HG03571 (cell line): ENCODE measurements at regions not wholly inside any gene's neighbourhood (a gene's known extent, or its start where the extent isn't known, plus 50 kb on each side); places are given as distances from the start of the nearest gene placed in this dataset.
"Not testable (repeated sequence)": the region's sequence is repeated elsewhere in the genome, so short reads cannot be mapped to it uniquely, and the experiment has no call there.

ENCODE experiments used
- ATAC-seq: cut with Tn5 transposase; IDR thresholded peaks from one replicate; pipeline ENCODE4 v1.9.1; 2021; ENCODE audit not compliant: unreplicated experiment

DNA sequence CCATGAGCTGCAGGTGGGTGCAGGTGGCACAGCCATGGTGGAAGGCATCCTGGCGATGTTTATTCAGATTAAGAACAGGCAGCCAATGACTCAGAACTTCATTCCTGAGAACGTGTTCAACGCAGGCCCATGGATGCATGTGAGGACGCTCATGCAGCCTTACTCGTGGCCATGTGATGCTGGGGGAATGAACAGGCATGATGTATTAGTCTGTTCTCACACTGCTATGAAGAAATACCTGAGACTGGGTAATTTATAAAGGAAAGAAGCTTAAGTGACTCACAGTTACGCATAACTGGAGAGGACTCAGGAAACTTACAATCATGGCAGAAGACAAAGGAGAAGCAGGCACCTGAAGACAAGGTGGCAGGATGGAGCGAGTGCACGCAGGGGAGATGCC lies 146.6 kb downstream of the RNASET2 start:
- no peak for ATAC-seq

DNA sequence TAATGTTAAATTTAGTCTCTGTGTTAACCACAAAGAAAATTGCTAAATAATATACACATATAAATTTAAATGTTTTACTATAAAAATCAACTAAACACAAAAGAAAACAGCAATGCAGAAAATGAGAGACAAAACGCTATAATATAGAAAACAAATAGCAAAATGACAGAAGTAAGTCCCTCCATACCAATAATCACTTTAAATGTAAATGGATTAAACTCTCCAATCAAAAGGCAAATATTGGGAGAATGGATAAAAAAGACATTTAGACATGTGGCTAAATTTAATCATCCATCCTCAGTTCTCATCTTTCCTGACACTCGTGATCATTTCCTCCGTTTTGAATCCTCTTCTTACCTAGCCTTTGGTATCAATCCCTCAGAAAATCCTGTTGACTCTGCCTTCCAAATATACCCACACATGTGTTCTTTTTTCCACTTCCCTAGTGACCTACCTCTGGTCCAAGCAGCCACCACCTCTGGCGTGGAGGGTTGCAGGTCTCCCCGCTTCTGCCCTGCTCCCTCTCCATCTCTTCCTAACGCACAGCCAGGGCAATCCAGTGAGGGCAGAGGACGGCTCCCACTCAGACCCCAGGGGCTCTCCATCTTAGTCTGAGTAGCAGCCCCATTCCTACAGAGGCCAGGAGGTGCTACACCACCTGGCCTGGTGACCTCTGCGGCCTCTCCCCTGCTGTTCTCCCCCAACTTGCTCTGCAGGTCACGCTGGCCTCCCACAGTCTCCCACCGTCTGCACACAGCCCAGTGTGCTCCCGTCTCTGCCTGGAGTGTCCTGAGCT lies 149.2 kb downstream of the RNASET2 start:
- no peak for ATAC-seq

DNA sequence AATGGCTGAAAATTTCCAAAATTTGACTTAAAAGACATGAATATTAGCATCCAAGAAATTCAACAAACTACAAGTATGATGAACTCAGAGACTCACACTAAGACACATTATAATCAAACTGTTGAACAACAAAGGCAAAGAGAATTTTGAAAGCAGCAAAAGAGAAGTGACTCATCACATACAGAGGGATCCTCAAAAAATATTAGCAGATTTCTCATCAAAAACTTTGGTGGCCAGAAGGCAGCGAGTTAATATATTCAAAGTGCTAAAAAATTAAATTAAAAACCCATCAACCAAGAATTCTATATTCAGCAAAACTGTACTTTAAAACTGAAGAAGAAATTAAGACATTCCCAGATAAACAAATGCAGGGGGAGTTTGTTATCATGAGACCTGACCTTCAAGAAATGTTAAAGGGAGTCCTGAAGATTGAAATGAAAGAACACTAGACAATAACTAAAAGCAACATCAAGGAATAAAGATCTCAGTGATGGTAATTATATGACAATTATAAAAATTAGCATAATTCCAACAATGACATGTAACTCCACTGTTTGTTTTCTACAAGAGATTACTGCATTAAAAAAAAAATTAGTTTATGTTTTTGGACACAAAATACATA lies 150.0 kb downstream of the RNASET2 start:
- ATAC-seq: no peak

DNA sequence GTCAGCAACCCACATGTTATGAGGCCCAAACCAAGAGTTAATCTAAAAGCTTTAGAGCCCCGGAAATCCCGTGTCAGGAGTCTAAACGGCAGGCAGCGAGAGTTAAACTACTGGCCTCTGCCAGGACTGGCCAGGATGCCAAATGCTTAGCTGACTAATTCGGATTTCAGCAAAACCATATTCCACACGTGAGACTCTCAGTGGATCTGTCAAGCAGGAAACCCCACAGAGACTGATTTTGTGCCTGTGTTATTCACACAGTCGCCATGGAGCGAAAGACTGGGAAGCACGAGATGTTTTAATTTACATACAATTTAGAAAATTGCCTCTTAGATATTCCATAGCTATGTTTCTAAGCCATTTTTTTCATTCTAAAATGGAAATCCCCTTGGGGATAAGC lies 152.9 kb downstream of the RNASET2 start:
- ATAC-seq: no peak

- no peak for ATAC-seq
Observed at GRCh38 chr6:166802401-166802800, 153.9 kb downstream of the RNASET2 start.

- no peak for ATAC-seq
Observed at GRCh38 chr6:166800137-166800536, 156.2 kb downstream of the RNASET2 start.

DNA sequence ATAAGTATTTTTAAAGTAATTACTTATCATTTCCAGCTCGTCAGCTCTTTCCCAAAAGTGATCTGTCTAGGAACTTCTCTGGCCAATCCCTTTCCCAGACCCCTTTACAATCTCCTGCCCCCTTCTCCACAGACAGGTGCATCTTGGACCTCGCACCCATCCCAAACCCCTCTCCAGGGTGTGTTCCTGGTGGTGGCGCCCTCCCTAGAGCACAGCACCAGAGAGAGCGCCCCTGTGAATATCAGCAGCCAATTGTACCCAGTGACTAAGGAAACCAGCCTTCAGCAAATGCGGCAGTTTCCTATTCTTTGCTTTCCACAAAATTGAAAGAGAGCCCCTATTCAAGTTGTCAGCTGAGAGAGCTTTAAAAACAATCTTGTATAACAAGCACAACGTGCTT lies 157.7 kb downstream of the RNASET2 start:
- no peak for ATAC-seq

DNA sequence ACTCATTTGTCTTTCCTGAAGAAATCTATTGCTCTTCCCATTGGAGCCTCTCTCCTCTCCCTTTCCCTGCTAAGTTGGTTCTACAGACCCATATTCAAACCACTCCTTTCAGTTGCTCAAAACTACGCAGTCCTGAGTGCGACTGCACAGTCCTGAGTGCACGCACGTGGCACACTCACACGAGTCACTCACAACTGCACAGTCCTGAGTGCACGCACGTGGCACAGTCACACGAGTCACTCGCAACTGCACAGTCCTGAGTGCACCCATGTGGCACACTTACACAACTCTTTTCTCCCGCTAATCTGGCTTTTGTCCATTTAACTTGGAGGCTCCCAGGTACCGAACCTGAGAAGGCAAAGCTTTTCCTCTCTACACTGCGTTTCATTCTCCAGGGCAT lies 159.7 kb downstream of the RNASET2 start:
- ATAC-seq: no peak

DNA sequence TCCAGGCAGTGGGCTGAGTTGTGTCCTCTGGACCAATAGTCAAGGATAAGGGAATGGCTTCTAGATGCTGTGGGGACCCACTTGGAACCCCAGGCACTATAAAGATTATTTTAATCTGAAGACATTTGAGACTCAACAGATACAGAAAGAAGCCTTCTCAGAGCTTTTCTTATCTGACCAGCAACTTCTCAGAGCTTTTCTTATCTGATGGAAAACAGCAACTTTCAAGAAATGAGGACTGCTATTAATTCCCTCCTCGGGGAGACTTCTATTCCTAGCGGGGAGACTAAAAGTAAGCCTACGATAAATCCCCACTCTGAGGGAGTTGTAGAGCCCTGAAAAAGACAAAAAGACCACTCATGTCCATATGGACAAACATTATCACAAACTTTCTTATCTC lies 160.5 kb downstream of the RNASET2 start:
- ATAC-seq: no peak

- ATAC-seq: not testable (repeated sequence)
Observed at GRCh38 chr6:166790808-166791207, 163.8 kb upstream of the RPS6KA2 start.

DNA sequence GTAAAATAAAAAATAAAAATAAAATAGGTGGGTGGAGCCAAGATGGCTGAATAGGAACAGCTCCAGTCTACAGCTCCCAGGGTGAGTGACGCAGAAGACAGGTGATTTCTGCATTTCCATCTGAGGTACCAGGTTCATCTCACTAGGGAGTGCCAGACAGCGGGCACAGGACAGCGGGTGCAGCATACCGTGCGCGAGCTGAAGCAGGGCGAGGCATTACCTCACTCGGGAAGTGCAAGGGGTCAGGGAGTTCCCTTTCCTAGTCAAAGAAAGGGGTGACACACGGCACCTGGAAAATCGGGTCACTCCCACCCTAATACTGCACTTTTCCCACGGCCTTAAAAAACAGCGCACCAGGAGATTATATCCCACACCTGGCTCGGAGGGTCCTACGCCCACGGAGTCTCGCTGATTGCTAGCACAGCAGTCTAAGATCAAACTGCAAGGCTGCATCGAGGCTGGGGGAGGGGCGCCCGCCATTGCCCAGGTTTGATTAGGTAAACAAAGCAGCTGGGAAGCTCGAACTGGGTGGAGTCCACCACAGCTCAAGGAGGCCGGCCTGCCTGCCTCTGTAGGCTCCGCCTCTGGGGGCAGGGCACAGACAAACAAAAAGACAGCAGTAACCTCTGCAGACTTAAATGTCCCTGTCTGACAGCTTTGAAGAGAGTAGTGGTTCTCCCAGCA lies 161.9 kb upstream of the RPS6KA2 start:
- not testable (repeated sequence) for ATAC-seq

DNA sequence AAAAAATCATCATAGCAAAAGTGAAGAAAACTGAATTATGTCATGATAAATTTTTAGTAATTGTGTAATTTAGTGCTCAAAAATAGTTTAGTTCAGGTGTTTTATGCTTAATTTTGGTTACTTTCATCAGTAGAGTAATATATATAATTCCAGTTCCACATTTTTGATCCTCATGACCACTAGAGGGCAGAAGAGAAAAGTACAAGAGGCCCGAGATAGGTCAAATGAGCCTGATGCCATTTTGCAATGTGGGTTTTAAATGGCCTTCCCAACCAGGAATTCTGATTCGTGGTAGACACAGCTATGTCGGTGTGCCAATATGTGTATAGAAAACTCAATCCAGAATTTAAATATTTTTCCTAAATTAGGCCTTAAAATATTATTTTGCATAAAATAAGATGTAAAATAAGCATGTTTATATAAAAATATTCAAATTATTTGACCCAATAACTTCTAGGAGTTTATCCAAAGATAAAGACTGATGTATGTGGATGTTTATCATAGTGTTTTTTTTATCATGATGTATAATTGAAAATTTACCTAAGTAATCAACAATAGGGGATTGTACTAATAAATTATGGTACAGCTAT lies 159.7 kb upstream of the RPS6KA2 start:
- no peak for ATAC-seq

GRCh38 chr6:166785131-166785530 lies 158.1 kb upstream of the RPS6KA2 start:
- no peak for ATAC-seq

DNA sequence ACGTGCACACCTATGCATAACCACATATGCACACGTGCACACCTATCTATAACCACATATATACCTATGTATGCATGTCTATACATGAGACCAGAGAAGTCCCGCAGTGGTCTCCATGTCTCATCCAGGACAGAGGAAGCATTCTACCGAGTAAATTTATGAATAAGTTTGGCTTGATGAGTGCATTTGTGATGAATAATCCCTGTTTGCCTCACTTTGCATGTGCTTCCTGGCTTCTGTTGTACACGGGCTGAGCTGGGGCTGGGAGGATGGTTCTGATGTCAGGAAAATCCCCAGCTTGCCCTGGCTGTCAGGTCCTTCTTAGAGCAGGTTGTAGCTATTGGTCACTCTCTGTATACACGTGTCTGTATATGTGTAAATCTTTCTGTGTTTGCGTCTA lies 157.6 kb upstream of the RPS6KA2 start:
- no peak for ATAC-seq

- ATAC-seq: no peak
Observed at GRCh38 chr6:166782520-166782919, 155.5 kb upstream of the RPS6KA2 start.

DNA sequence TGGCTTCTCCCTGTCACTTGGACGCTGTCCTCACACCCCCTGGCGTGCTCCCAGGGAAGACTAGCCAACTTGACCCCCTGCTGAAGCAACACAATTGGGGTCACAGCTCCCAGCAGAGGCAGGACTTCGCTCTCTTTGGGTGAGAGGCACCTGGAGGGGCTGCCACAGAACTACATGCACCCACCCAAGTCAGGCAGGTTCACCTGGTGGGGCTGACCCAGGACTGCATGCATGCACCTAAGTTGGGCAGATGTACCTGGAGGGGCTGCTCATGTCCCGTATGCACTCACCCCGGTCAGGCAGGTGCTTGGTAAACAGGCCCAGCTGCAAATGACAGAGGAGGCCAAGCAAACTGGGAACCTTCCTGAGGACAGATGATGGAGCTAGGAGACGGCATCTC lies 154.3 kb upstream of the RPS6KA2 start:
- ATAC-seq: no peak

- ATAC-seq: no peak
Observed at GRCh38 chr6:166779963-166780683, 153.1 kb upstream of the RPS6KA2 start.

DNA sequence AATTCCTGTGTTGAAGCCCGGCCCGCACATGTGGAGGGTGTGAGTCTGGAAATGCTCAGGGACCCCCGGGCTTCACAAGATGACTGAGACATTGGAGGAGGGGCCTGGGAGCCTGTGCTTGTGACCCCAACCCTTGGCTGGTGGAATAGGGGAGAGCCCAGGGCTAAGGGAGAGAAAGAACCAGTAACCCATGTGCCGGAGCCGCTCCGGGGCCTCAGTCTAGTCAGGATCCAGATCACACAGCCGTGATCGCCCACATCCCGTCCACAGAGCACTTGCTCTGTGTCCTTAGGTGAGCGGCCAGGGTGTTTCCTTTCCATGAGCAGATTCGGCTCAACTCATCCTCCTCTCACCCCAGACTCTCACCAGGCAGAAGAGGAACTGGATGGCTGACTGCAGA lies 152.3 kb upstream of the RPS6KA2 start:
- no peak for ATAC-seq

DNA sequence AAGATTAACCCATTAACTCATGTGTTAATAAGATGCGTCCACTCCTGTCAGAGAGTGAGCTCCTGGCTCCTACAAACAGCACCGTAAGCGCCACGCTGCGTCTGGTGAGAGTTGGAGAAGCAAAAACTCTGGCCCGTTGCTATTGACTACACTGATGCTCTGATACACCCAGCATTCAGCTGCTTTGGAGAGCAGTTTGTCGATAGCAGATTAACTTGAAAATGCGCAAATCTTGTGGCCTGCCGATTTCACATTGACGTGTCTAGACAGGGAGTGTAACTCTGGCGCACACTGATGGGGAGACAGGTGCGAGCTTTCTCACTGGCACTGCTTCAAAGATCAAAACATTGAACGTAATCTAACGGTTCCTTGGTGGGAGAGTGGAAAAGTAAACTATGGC lies 151.7 kb upstream of the RPS6KA2 start:
- ATAC-seq: no peak

DNA sequence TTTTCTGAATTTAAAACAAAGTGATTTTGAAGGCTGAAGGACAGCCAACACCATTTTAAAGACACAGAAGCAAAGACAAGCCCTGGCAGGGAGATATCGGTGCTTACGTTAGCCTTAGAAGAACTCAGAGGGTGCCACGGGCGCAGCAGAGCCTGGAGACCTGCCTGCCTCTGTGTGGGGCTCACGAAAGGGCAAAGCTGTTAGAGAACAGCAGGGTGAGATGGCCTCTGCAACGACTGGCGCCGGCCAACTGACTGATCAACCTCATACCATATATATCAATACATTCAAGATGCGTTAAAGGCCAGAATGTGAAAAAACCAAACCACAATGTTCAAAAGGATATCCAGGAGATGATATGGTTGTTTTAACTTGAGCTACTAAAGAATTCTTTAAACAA lies 151.0 kb upstream of the RPS6KA2 start:
- ATAC-seq: no peak

DNA sequence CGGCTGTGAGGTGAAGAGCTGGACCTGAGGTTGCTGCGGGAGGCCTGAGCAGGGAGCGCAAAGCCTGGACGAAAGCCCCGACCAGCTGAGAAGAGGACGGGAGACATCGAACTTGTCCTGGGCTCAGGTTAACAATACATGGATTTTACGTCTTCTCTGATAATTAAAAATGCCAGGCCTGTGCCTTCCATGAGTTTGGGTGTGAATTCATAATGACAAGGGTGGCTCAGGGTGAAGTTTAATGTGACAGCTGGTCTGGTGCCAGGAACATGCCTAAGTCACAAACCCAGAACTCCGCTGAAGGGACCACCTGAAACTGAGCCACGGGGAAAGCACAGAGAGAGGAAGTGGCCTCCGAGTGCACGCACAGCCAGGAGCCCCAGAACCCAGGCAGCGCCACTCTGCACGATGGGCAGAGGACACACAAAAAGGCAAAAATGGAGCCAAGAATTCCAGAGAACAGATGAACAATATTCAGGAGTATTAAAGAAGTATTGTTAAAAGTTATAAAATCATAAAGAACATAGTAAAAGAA lies 150.1 kb upstream of the RPS6KA2 start:
- ATAC-seq: no peak
